ENCODE measurements at regions not wholly inside any gene's neighbourhood (a gene's known extent, or its start where the extent isn't known, plus 50 kb on each side); places are given as distances from the start of the nearest gene placed in this dataset.

- TF ChIP-seq CTCF (IDR thresholded peaks at IDR 0.05) (no peak), POLR2A (IDR thresholded peaks at IDR 0.05) (no peak)
Observed at GRCh38 chr4:174091130-174091529, 192.3 kb downstream of the FBXO8 start.

All from heart left ventricle (tissue), 13 donors.